SU-DHL-6 (cell line): ENCODE measurements at regions not wholly inside any gene's neighbourhood (a gene's known extent, or its start where the extent isn't known, plus 50 kb on each side); places are given as distances from the start of the nearest gene placed in this dataset.

Experiments
- H2AFZ ChIP-seq: fragments of 200-600 bp; sonication (generic); 2 replicates; pipeline ENCODE4 v1.6.1; 2014; ENCODE audit warnings: low read depth, mild to moderate bottlenecking, moderate library complexity, mixed read lengths, antibody characterized with exemption, low read length; ENCODE audit not compliant: severe bottlenecking
- H3F3A ChIP-seq: fragments of 200-600 bp; shearing (Covaris generic); 2 replicates; pipeline ENCODE4 v1.6.0; 2016; ENCODE audit warnings: antibody characterized with exemption, mild to moderate bottlenecking; ENCODE audit not compliant: insufficient read depth
- H3K27ac ChIP-seq: fragments of 200-600 bp; sonication (generic); 2 replicates; pipeline ENCODE4 v1.5.1; 2016; ENCODE audit warnings: low read depth, mild to moderate bottlenecking, low read length, moderate library complexity, mixed read lengths
- H3K27me3 ChIP-seq: fragments of 200-600 bp; sonication (generic), shearing (Covaris generic); 2 replicates; pipeline ENCODE4 v1.6.0; 2014; ENCODE audit warnings: mild to moderate bottlenecking, low read length
- H3K36me3 ChIP-seq: fragments of 200-600 bp; sonication (generic); 2 replicates; pipeline ENCODE4 v1.6.1; 2014; ENCODE audit warnings: mild to moderate bottlenecking, low read length, mixed read lengths
- H3K4me2 ChIP-seq: fragments of 300-600, 200-600 bp; shearing (Covaris generic), sonication (generic); 2 replicates; pipeline ENCODE4 v1.6.0; 2014; ENCODE audit warnings: low read length, low read depth, mild to moderate bottlenecking; ENCODE audit not compliant: poor library complexity, severe bottlenecking
- H3K4me3 ChIP-seq: fragments of 200-600 bp; sonication (generic); 2 replicates; pipeline ENCODE4 v1.5.1; 2014; ENCODE audit warnings: antibody characterized with exemption, low read length, mild to moderate bottlenecking, mixed read lengths; ENCODE audit not compliant: insufficient read depth, poor library complexity, severe bottlenecking
- H3K79me2 ChIP-seq: fragments of 200-600 bp; sonication (generic); 2 replicates; pipeline ENCODE4 v1.6.1; 2014; ENCODE audit warnings: mild to moderate bottlenecking, low read length, moderate library complexity; ENCODE audit not compliant: insufficient read depth
- H3K9ac ChIP-seq: fragments of 200-600 bp; sonication (generic); 2 replicates; pipeline ENCODE4 v1.7.0; 2014; ENCODE audit warnings: mild to moderate bottlenecking, low read length
- H3K9me2 ChIP-seq: fragments of 200-600 bp; sonication (generic); replicated peaks from 2 replicates; pipeline ENCODE4 v1.6.1; 2014; ENCODE audit warnings: low read length; ENCODE audit not compliant: insufficient read depth
- H3K9me3 ChIP-seq: fragments of 200-600 bp; sonication (generic); 2 replicates; pipeline ENCODE4 v1.6.1; 2014; ENCODE audit warnings: low read length, mixed read lengths; ENCODE audit not compliant: insufficient read depth
- H4K20me1 ChIP-seq: fragments of 200-600 bp; sonication (generic); 2 replicates; pipeline ENCODE4 v1.6.1; 2014; ENCODE audit warnings: low read depth, mild to moderate bottlenecking, antibody characterized with exemption, low read length, moderate library complexity, mixed read lengths
- EZH2phosphoT487 ChIP-seq: fragments of 200-600 bp; sonication (generic), shearing (Covaris generic); conservative IDR thresholded peaks from 2 replicates; pipeline ENCODE4 v1.6.1; 2018; ENCODE audit warnings: mild to moderate bottlenecking, antibody characterized with exemption, low read length, moderate library complexity, mixed read lengths
- TF ChIP-seq, protein P1 (sequence below): fragments of 200-600 bp; sonication (generic); IDR thresholded peaks from one replicate; pipeline ENCODE4 v1.5.1; 2017; ENCODE audit warnings: antibody characterized with exemption, mild to moderate bottlenecking, low read length, moderate library complexity; ENCODE audit not compliant: insufficient read depth, poor library complexity, severe bottlenecking

DNA sequence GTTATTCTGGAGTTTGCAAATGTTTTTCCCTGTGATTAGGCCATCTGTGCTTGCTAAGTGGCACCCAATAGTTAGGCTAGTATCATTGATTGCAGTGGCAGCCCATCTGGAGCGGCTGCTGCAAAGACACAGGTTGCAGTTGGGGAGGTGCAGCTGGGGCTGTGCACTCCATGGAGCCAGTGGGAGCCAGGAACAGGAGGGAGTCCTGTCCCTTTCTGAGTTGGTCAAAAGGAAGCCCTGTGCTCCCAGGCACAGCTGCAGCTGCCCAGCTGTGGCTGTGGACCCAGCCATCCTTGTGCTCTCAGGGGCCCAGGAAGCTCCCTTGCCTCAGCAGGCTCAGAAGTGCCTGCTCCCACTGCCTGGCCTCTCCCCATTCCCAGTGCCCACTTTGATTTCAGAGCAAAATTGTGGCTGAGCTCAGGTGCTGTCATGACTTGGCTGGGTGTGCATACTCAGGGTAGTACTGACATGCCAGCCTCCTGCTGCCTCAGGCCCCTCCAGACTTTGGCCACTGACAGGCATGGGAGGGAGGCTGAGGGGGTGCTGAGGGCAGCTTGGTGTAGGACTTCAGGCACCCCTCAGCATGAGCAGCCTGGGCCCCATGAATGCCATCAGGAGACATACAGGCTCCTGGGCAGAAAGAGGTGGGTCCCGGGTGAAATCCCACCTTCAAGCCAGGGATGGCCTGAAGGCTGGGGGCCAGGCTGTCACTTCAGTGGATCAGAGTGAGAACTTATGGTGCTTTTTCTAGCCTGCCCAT is 270.6 kb downstream of the PCDH20 start:
- no peak overlapping the region for H3K4me2 ChIP-seq
- no peak overlapping the region for H2AFZ ChIP-seq
- H4K20me1 ChIP-seq = no peaks in the 10 kb centered on the region
- TF ChIP-seq, protein P1, sequence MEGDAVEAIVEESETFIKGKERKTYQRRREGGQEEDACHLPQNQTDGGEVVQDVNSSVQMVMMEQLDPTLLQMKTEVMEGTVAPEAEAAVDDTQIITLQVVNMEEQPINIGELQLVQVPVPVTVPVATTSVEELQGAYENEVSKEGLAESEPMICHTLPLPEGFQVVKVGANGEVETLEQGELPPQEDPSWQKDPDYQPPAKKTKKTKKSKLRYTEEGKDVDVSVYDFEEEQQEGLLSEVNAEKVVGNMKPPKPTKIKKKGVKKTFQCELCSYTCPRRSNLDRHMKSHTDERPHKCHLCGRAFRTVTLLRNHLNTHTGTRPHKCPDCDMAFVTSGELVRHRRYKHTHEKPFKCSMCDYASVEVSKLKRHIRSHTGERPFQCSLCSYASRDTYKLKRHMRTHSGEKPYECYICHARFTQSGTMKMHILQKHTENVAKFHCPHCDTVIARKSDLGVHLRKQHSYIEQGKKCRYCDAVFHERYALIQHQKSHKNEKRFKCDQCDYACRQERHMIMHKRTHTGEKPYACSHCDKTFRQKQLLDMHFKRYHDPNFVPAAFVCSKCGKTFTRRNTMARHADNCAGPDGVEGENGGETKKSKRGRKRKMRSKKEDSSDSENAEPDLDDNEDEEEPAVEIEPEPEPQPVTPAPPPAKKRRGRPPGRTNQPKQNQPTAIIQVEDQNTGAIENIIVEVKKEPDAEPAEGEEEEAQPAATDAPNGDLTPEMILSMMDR = no peak
- no peak for TF ChIP-seq EZH2phosphoT487
- H3K27me3 ChIP-seq = no peaks in the 10 kb centered on the region
- no peaks in the 10 kb centered on the region; the same call in 1 of the 2 replicates for H3K36me3 ChIP-seq
- H3F3A ChIP-seq = no peaks in the 10 kb centered on the region
- no peak overlapping the region for H3K4me3 ChIP-seq
- H3K9ac ChIP-seq = no peak overlapping the region
- H3K9me3 ChIP-seq = peaks cover 14% of the 10 kb centered on the region; the same call in 1 of the 2 replicates
- H3K79me2 ChIP-seq = no peaks in the 10 kb centered on the region
- no peaks in the 10 kb centered on the region for H3K9me2 ChIP-seq
- no peak overlapping the region for H3K27ac ChIP-seq

DNA sequence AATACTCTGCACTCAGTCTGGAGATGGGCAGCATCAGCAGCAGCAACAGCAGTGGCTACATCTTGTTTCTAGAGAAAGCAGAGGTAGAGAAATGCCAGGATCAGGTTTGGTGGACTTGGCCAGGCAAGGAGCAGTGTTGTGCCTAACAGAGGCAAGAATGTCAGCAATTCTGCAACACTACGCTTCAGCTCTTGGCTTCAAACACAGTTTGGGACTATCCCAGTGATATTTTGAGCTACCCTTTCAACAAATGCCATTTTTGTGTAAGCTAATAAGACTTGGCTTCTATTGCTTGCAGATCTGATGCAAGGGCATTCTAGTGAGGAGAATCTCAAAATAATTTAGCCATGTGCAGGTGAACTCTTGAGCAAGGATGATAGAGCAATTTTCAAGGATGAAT is 271.3 kb downstream of the PCDH20 start:
- Histone ChIP-seq H4K20me1 (no peaks in the 10 kb centered on the region), H3K79me2 (no peaks in the 10 kb centered on the region), H3K27ac (no peak overlapping the region), H3K9ac (no peak overlapping the region), H3K4me2 (no peak overlapping the region), H3F3A (no peaks in the 10 kb centered on the region), H3K9me3 (peaks cover 14% of the 10 kb centered on the region; the same call in 1 of the 2 replicates), H3K27me3 (no peaks in the 10 kb centered on the region), H3K36me3 (no peaks in the 10 kb centered on the region; the same call in 1 of the 2 replicates), H2AFZ (no peak overlapping the region), H3K4me3 (no peak overlapping the region), H3K9me2 (no peaks in the 10 kb centered on the region)
- TF ChIP-seq EZH2phosphoT487 = no peak
- TF ChIP-seq, protein P1 = no peak

- Histone ChIP-seq H3K27ac (no peak overlapping the region), H3K36me3 (no peaks in the 10 kb centered on the region; the same call in 1 of the 2 replicates), H3K9me3 (peaks cover 14% of the 10 kb centered on the region; the same call in 1 of the 2 replicates), H2AFZ (no peak overlapping the region), H3K9ac (no peak overlapping the region), H4K20me1 (no peaks in the 10 kb centered on the region), H3K9me2 (no peaks in the 10 kb centered on the region), H3K27me3 (no peaks in the 10 kb centered on the region), H3K4me2 (no peak overlapping the region), H3K79me2 (no peaks in the 10 kb centered on the region), H3F3A (no peaks in the 10 kb centered on the region), H3K4me3 (no peak overlapping the region)
- no peak for TF ChIP-seq EZH2phosphoT487
- TF ChIP-seq, protein P1 = no peak
Observed at GRCh38 chr13:61142506-61142905, 273.1 kb downstream of the PCDH20 start.
